ENCODE measurements at regions not wholly inside any gene's neighbourhood (a gene's known extent, or its start where the extent isn't known, plus 50 kb on each side); places are given as distances from the start of the nearest gene placed in this dataset.

GRCh38 chr7:156473476-156474240 lies 166.9 kb upstream of the RNF32 start:
- TF ChIP-seq POLR2A (IDR thresholded peaks at IDR 0.05), result no peak
- peak; percentile 6 to 45 for TF ChIP-seq CTCF (IDR thresholded peaks at IDR 0.05)
- TF ChIP-seq POLR2AphosphoS5 (IDR thresholded peaks at IDR 0.05), result no peak
- TF ChIP-seq EP300 (IDR thresholded peaks at IDR 0.05), result no peak
- Histone ChIP-seq H3K36me3 (no peaks in the 10 kb centered on the region), H3K9me3 (no peaks in the 10 kb centered on the region), H3K27me3 (peaks cover 2% of the 10 kb centered on the region), H3K4me3 (no peak overlapping the region), H3K4me1 (peaks cover 5% of the 10 kb centered on the region), H3K27ac (no peak overlapping the region)
- DNase-seq (ENCODE audit: low spot score in 2 of 2), result no peak
- 20% methylated on average over 9 of the region's 9 CpGs for WGBS

GRCh38 chr7:156472267-156472666 lies 168.3 kb upstream of the RNF32 start:
- Histone ChIP-seq H3K27ac (no peak overlapping the region), H3K4me3 (no peak overlapping the region), H3K36me3 (no peaks in the 10 kb centered on the region), H3K27me3 (no peaks in the 10 kb centered on the region), H3K9me3 (no peaks in the 10 kb centered on the region), H3K4me1 (peaks cover 5% of the 10 kb centered on the region)
- 89% methylated on average over 11 of the region's 11 CpGs for WGBS
- DNase-seq (ENCODE audit: low spot score in 2 of 2), result no peak
- TF ChIP-seq CTCF (IDR thresholded peaks at IDR 0.05) (no peak), POLR2A (IDR thresholded peaks at IDR 0.05) (no peak), POLR2AphosphoS5 (IDR thresholded peaks at IDR 0.05) (no peak), EP300 (IDR thresholded peaks at IDR 0.05) (no peak)

DNA sequence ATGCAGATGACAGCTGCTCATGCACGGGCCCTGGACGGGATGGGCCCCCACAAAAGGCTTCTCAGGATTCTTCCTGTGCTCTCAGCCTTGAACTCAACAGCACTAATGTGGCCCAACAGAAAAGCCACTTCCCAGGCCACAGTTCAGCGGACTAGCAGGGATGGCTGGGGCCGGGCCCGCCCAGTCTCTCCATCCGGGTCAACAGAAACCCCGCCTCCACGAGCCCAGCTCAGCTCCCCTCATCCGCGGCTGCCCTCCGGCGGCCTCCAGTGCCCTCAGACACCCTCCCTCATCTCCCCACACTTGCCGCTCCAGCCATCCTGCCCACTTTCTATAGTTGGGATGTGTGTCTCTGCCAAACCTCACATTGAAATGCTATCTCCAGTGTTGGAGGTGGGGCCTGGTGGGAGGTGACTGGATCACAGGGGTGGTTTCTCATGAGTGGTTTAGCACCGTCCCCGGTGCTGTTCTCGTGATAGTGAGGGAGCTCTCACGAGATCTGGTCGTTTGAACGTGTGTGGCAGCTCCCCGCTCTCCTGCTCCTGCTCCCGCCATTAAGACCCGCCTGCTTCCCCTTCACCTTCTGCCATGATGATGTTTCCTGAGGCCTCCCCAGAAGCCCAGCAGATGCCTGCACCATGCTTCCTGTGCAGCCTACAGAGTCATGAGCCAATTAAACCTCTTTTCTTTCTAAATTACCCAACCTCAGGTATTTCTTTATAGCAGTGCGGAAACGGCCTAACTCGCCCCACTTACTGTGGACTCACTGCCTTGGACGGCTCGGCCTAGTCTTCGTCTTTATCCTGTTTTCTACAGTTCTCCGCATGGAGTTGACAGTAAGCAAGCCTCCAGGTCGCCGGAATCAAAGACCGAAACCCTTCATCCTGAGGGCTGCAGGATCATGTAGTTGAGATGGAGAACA lies 169.9 kb upstream of the RNF32 start:
- H3K4me3 ChIP-seq, result no peak overlapping the region
- no peak for TF ChIP-seq POLR2AphosphoS5 (IDR thresholded peaks at IDR 0.05)
- no peak for TF ChIP-seq POLR2A (IDR thresholded peaks at IDR 0.05)
- no peak for TF ChIP-seq CTCF (IDR thresholded peaks at IDR 0.05)
- no peak for TF ChIP-seq EP300 (IDR thresholded peaks at IDR 0.05)
- no peak overlapping the region for H3K27ac ChIP-seq
- H3K27me3 ChIP-seq, result no peaks in the 10 kb centered on the region
- 96% methylated on average over 30 of the region's 32 CpGs for WGBS
- peaks cover 4% of the 10 kb centered on the region for H3K4me1 ChIP-seq
- no peaks in the 10 kb centered on the region for H3K9me3 ChIP-seq
- DNase-seq (ENCODE audit: low spot score in 2 of 2), result no peak
- H3K36me3 ChIP-seq, result no peaks in the 10 kb centered on the region

GRCh38 chr7:156466955-156467625 lies 173.5 kb upstream of the RNF32 start:
- WGBS, result 76% methylated on average over 11 of the region's 11 CpGs
- no peak for DNase-seq (ENCODE audit: low spot score in 2 of 2)
- no peak for TF ChIP-seq POLR2AphosphoS5 (IDR thresholded peaks at IDR 0.05)
- no peak for TF ChIP-seq EP300 (IDR thresholded peaks at IDR 0.05)
- no peak for TF ChIP-seq POLR2A (IDR thresholded peaks at IDR 0.05)
- no peak for TF ChIP-seq CTCF (IDR thresholded peaks at IDR 0.05)

More at GRCh38 chr7:156466955-156467625, 173.5 kb upstream of the RNF32 start:
- Histone ChIP-seq H3K36me3 (no peaks in the 10 kb centered on the region), H3K27ac (no peak overlapping the region), H3K4me3 (no peak overlapping the region), H3K4me1 (no peaks in the 10 kb centered on the region), H3K27me3 (no peaks in the 10 kb centered on the region), H3K9me3 (no peaks in the 10 kb centered on the region)

All from suprapubic skin (tissue), 4 donors.